ENCODE measurements at regions not wholly inside any gene's neighbourhood (a gene's known extent, or its start where the extent isn't known, plus 50 kb on each side); places are given as distances from the start of the nearest gene placed in this dataset.

DNA sequence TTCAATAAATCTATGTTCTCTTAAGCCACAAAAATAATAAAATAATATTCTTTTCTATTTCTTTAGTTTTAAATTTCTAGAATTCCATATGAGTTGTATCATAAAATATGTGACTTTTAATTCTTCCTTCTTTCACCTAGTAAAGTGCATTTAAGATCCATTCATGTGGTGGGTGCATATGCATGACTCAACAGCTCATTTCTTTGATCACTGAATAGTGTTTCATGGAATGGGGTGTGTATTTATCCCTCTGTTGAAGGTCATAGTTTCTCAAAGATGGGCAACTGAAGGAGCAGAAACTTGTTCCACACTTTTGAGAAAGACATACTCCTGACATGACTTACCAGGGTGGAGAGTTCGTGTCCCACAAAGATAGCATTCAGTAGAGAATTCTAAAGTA is 1230.3 kb upstream of the AGA start:
- no peaks in the 10 kb centered on the region for H3K4me1 Mint-ChIP-seq (ENCODE audit: unreplicated experiment)
- no peaks in the 10 kb centered on the region for H3K36me3 Mint-ChIP-seq (ENCODE audit: unreplicated experiment)
- TF ChIP-seq, protein P1, sequence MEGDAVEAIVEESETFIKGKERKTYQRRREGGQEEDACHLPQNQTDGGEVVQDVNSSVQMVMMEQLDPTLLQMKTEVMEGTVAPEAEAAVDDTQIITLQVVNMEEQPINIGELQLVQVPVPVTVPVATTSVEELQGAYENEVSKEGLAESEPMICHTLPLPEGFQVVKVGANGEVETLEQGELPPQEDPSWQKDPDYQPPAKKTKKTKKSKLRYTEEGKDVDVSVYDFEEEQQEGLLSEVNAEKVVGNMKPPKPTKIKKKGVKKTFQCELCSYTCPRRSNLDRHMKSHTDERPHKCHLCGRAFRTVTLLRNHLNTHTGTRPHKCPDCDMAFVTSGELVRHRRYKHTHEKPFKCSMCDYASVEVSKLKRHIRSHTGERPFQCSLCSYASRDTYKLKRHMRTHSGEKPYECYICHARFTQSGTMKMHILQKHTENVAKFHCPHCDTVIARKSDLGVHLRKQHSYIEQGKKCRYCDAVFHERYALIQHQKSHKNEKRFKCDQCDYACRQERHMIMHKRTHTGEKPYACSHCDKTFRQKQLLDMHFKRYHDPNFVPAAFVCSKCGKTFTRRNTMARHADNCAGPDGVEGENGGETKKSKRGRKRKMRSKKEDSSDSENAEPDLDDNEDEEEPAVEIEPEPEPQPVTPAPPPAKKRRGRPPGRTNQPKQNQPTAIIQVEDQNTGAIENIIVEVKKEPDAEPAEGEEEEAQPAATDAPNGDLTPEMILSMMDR (IDR thresholded peaks at IDR 0.05): no peak
- no peaks in the 10 kb centered on the region for H3K9me3 Mint-ChIP-seq (ENCODE audit: unreplicated experiment)
- H3K27ac Mint-ChIP-seq (ENCODE audit: unreplicated experiment): no peak overlapping the region
- no peak for DNase-seq (ENCODE audit: extremely low spot score, unreplicated experiment)
- H3K4me3 Mint-ChIP-seq (ENCODE audit: unreplicated experiment): no peak overlapping the region
- H3K27me3 Mint-ChIP-seq (ENCODE audit: unreplicated experiment): no peaks in the 10 kb centered on the region

DNA sequence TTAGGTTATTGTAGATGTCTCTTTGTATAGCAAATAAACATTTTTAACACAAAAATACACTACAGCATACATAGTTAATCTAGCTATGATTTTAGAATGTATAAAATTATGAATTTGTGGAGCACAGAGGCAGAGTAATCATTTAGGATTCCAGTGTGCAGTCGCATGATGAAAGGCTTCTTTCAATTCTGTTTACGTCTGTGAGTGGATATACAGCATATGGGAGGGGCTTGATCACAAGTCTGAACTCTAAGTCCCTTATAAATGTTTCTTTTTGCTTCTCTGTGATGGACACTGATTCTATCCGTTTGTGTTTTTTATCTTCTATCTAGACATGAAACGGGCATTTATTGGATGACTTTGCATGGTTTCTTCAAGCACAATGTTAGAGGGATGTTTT is 1239.6 kb upstream of the AGA start:
- Mint-ChIP-seq H3K4me1 (ENCODE audit: unreplicated experiment) (no peaks in the 10 kb centered on the region), H3K27ac (ENCODE audit: unreplicated experiment) (no peak overlapping the region), H3K36me3 (ENCODE audit: unreplicated experiment) (no peaks in the 10 kb centered on the region), H3K27me3 (ENCODE audit: unreplicated experiment) (no peaks in the 10 kb centered on the region), H3K9me3 (ENCODE audit: unreplicated experiment) (peaks cover 3% of the 10 kb centered on the region), H3K4me3 (ENCODE audit: unreplicated experiment) (no peak overlapping the region)
- TF ChIP-seq, protein P1 (IDR thresholded peaks at IDR 0.05): no peak
- DNase-seq (ENCODE audit: extremely low spot score, unreplicated experiment): no peak

DNA sequence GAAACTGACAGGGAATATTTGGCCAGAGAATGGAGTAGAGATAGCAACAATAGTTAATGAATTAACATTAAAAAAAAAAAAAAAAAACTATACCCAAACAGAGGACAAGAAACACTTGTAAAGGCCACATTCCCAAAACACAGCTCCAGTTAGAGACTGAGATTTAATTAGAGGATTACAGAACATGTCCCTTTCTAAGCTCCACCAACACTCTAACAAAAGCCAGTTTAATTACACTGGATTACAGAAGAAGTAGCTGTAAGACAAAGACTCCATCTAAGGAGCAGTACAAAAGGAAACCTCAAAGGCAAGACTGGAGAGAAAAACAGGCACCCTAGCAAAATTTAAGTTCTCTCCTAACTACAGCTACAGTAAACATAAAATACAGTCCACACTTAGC is 1247.7 kb upstream of the AGA start:
- Mint-ChIP-seq H3K9me3 (ENCODE audit: unreplicated experiment) (no peaks in the 10 kb centered on the region), H3K4me1 (ENCODE audit: unreplicated experiment) (no peaks in the 10 kb centered on the region), H3K4me3 (ENCODE audit: unreplicated experiment) (no peak overlapping the region), H3K36me3 (ENCODE audit: unreplicated experiment) (no peaks in the 10 kb centered on the region), H3K27ac (ENCODE audit: unreplicated experiment) (no peak overlapping the region), H3K27me3 (ENCODE audit: unreplicated experiment) (no peaks in the 10 kb centered on the region)
- no peak for DNase-seq (ENCODE audit: extremely low spot score, unreplicated experiment)
- TF ChIP-seq, protein P1 (IDR thresholded peaks at IDR 0.05): no peak

DNA sequence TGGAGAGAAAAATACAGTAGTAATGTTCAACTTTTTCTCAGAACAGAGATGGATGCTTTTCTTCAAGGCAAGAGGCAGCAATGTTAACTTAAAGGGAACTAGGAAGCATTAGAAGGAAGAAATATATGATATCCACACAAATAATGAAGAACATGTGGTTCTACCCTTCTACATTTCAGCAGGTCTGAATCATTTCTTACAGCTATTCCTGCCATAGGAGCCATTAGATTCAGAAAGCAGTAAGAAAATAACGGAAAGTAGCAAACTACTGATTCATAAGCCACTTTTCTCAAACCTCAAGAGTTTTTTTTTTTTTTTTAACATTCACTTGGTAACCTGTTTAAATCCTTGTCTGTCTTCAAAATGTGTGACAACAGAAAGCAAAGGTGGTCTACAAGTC is 1251.6 kb upstream of the AGA start:
- no peak for DNase-seq (ENCODE audit: extremely low spot score, unreplicated experiment)
- peaks cover 6% of the 10 kb centered on the region for H3K9me3 Mint-ChIP-seq (ENCODE audit: unreplicated experiment)
- H3K4me3 Mint-ChIP-seq (ENCODE audit: unreplicated experiment): no peak overlapping the region
- TF ChIP-seq, protein P1 (IDR thresholded peaks at IDR 0.05): no peak
- H3K36me3 Mint-ChIP-seq (ENCODE audit: unreplicated experiment): no peaks in the 10 kb centered on the region
- no peaks in the 10 kb centered on the region for H3K27me3 Mint-ChIP-seq (ENCODE audit: unreplicated experiment)
- H3K27ac Mint-ChIP-seq (ENCODE audit: unreplicated experiment): no peak overlapping the region
- no peaks in the 10 kb centered on the region for H3K4me1 Mint-ChIP-seq (ENCODE audit: unreplicated experiment)

DNA sequence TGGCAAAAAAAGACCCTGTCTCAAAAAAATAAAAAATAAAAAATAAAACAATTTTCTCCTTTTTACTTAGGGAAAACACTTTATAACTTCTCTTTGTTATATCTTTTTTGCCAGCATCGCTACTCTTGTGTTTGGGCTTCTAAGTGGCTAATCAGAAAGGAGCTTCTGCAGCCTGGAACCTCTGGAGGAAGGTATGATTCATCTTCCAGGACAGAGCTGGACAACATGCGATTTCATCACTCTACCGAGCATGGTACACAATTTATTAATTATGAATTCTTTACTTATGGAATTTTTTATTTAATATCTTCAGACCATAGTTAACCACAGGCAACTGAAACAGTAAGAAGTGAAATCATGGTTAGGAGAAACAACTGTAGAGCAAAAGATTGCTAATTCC is 1254.3 kb upstream of the AGA start:
- H3K27ac Mint-ChIP-seq (ENCODE audit: unreplicated experiment): no peak overlapping the region
- no peak for DNase-seq (ENCODE audit: extremely low spot score, unreplicated experiment)
- peaks cover 12% of the 10 kb centered on the region for H3K9me3 Mint-ChIP-seq (ENCODE audit: unreplicated experiment)
- no peak overlapping the region for H3K4me3 Mint-ChIP-seq (ENCODE audit: unreplicated experiment)
- no peaks in the 10 kb centered on the region for H3K36me3 Mint-ChIP-seq (ENCODE audit: unreplicated experiment)
- H3K4me1 Mint-ChIP-seq (ENCODE audit: unreplicated experiment): no peaks in the 10 kb centered on the region
- TF ChIP-seq, protein P1 (IDR thresholded peaks at IDR 0.05): no peak
- no peaks in the 10 kb centered on the region for H3K27me3 Mint-ChIP-seq (ENCODE audit: unreplicated experiment)

Data from osteocyte (in vitro differentiated cells).